Endothelial cell of umbilical vein (primary cell): ENCODE measurements at regions not wholly inside any gene's neighbourhood (a gene's known extent, or its start where the extent isn't known, plus 50 kb on each side); places are given as distances from the start of the nearest gene placed in this dataset.

ENCODE experiments used
- BruUV-seq: library from RNA; stranded (reverse); fragments of 400-500 nt; replicated peaks from 2 replicates; lab custom pipeline; 2021; lab: Mats Ljungman, UMichigan
- CTCF ChIA-PET: fragments of 300-600, 350-600 bp; sonication (Branson Sonifier 250); formaldehyde crosslinking; loops from one replicate; lab custom pipeline; 2021; ENCODE audit warnings: antibody characterized with exemption, inconsistent platforms; lab: Charles Lee
- POLR2A ChIA-PET: fragments of 300-600, 350-600 bp; sonication (Branson Sonifier 250); formaldehyde crosslinking; loops from one replicate; lab custom pipeline; 2021; ENCODE audit warnings: antibody characterized with exemption, inconsistent platforms; lab: Charles Lee
- DNase-seq: peaks from one replicate; pipeline ENCODE4 v3.0.0-alpha.2; 2011; ENCODE audit warnings: low read depth, low spot score
- FAIRE-seq: peaks from 2 replicates; lab custom pipeline; 2011; peaks lifted over from hg19 to GRCh38; lab: Jason Lieb, UNC
- H2AFZ ChIP-seq: 2 replicates; pipeline ENCODE4 v1.6.0; 2012; ENCODE audit warnings: low read depth, low read length, control low read depth, inconsistent platforms
- H3K27ac ChIP-seq: 2 replicates; pipeline ENCODE4 v1.5.1; 2011; ENCODE audit warnings: low read depth, mild to moderate bottlenecking, control low read depth, low read length, moderate library complexity; ENCODE audit not compliant: insufficient read depth
- H3K27me3 ChIP-seq, 2 experiments: 2 replicates each; pipeline versions ENCODE4 v1.6.0 to v1.6.1; 2011; ENCODE audit warnings: low read length in 2 of 2, mixed read lengths in 1 of 2; ENCODE audit not compliant: control insufficient read depth in 2 of 2, insufficient read depth in 2 of 2
- H3K36me3 ChIP-seq, 2 experiments: 2 replicates in 1 of 2; 3 replicates in 1 of 2; pipeline ENCODE4 v1.5.1; 2011; ENCODE audit warnings: low read length in 2 of 2, mild to moderate bottlenecking in 1 of 2, moderate library complexity in 1 of 2; ENCODE audit not compliant: control insufficient read depth in 2 of 2, insufficient read depth in 2 of 2; ENCODE audit errors: extremely low read depth in 1 of 2
- H3K4me1 ChIP-seq: 3 replicates; pipeline ENCODE4 v1.5.1; 2011; ENCODE audit warnings: mild to moderate bottlenecking, low read length; ENCODE audit not compliant: control insufficient read depth, insufficient read depth; ENCODE audit errors: extremely low read depth
- H3K4me2 ChIP-seq: 2 replicates; pipeline ENCODE4 v1.6.1; 2011; ENCODE audit warnings: low read length, control low read depth, mixed read lengths; ENCODE audit not compliant: insufficient read depth
- H3K4me3 ChIP-seq, 3 experiments: fragments of 200-600 bp in 1 of 3; sonication (generic), shearing (Covaris generic) in 1 of 3; replicated peaks in 1 of 3; 2 replicates each; pipeline ENCODE4 v1.5.1; 2011 to 2016; ENCODE audit warnings: control low read depth in 3 of 3, low read length in 3 of 3, mild to moderate bottlenecking in 2 of 3, inconsistent platforms in 1 of 3, low read depth in 1 of 3, moderate library complexity in 1 of 3; ENCODE audit not compliant: insufficient read depth in 1 of 3
- H3K79me2 ChIP-seq: 2 replicates; pipeline ENCODE4 v1.6.0; 2012; ENCODE audit warnings: low read length, inconsistent platforms; ENCODE audit not compliant: control insufficient read depth, insufficient read depth
- H3K9ac ChIP-seq: replicated peaks from 2 replicates; pipeline ENCODE3; 2011; ENCODE audit warnings: low read length, control low read depth; ENCODE audit not compliant: insufficient read depth; ENCODE audit errors: extremely low read depth
- H3K9me1 ChIP-seq: replicated peaks from 3 replicates; pipeline ENCODE4 v1.6.0; 2011; ENCODE audit warnings: mild to moderate bottlenecking, low read length; ENCODE audit not compliant: control insufficient read depth, insufficient read depth; ENCODE audit errors: extremely low read depth
- H3K9me3 ChIP-seq: replicated peaks from 2 replicates; pipeline ENCODE4 v1.5.1; 2012; ENCODE audit warnings: low read length, inconsistent platforms; ENCODE audit not compliant: control insufficient read depth, insufficient read depth
- H4K20me1 ChIP-seq: replicated peaks from 2 replicates; pipeline ENCODE3; 2011; ENCODE audit warnings: mild to moderate bottlenecking, low read length; ENCODE audit not compliant: control insufficient read depth, insufficient read depth; ENCODE audit errors: extremely low read depth
- CTCF ChIP-seq, 2 donors: IDR thresholded peaks; 1 replicate in 1 of 2; 2 replicates in 1 of 2; pipeline ENCODE4 v1.5.1; 2011; ENCODE audit warnings: low read length in 2 of 2, mild to moderate bottlenecking in 2 of 2, moderate library complexity in 2 of 2, control low read depth in 1 of 2, inconsistent platforms in 1 of 2, low read depth in 1 of 2; ENCODE audit not compliant: insufficient read depth in 1 of 2; ENCODE audit errors: extremely low read depth in 1 of 2
- EZH2 ChIP-seq: IDR thresholded peaks from 2 replicates; pipeline ENCODE4 v1.6.1; 2012; ENCODE audit warnings: borderline replicate concordance, low read depth, mild to moderate bottlenecking, moderate library complexity, low read length, inconsistent platforms; ENCODE audit not compliant: severe bottlenecking
- FOS ChIP-seq: IDR thresholded peaks from 2 replicates; pipeline ENCODE4 v1.6.1; 2011; ENCODE audit warnings: mild to moderate bottlenecking, low read length, moderate library complexity, borderline replicate concordance; ENCODE audit not compliant: insufficient read depth
- GATA2 ChIP-seq: IDR thresholded peaks from 2 replicates; pipeline ENCODE4 v1.7.0; 2011; ENCODE audit warnings: low read depth, mild to moderate bottlenecking, moderate library complexity, mixed read lengths, low read length; ENCODE audit not compliant: insufficient read length, insufficient read depth
- JUN ChIP-seq: IDR thresholded peaks from 2 replicates; pipeline ENCODE4 v1.6.1; 2011; ENCODE audit warnings: borderline replicate concordance, low read depth; ENCODE audit not compliant: insufficient read length, insufficient read depth
- MAX ChIP-seq: IDR thresholded peaks from 2 replicates; pipeline ENCODE4 v1.6.1; 2011; ENCODE audit not compliant: insufficient read depth, insufficient read length
- MYC ChIP-seq: IDR thresholded peaks from one replicate; pipeline ENCODE4 v1.6.1; 2011; ENCODE audit warnings: mild to moderate bottlenecking, low read depth, low read length
- POLR2A ChIP-seq: IDR thresholded peaks from 2 replicates; pipeline ENCODE4 v1.6.1; 2012; ENCODE audit warnings: low read depth, mild to moderate bottlenecking, control low read depth, low read length
- POLR2AphosphoS5 ChIP-seq: IDR thresholded peaks from 2 replicates; pipeline ENCODE4 v1.6.1; 2012; ENCODE audit warnings: low read depth, mild to moderate bottlenecking, control low read depth, low read length, moderate library complexity; ENCODE audit not compliant: insufficient read depth
- dilution Hi-C: fragments of 300-500 bp; cut with MboI; formaldehyde crosslinking; loops from one replicate; pipeline ENCODE4 v1.15.0; 2019; ENCODE audit warnings: low sequenced_read_pairs; ENCODE audit not compliant: extremely low pct_ligation_motif_present
- intact Hi-C: fragments of 100-400 bp; cut with micrococcal nuclease; formaldehyde crosslinking; loops from one replicate; pipeline ENCODE4 v1.10.0; 2022

- CTCF ChIA-PET = no interaction called here
- BruUV-seq = no TSS peak
- no peak for FAIRE-seq
Observed at GRCh38 chr4:189178125-189178746, 762.4 kb upstream of the FRG1 start.

More at GRCh38 chr4:189178125-189178746, 762.4 kb upstream of the FRG1 start:
- Histone ChIP-seq H3K9ac (no peak overlapping the region), H3K4me3 (no peak overlapping the region), H2AFZ (no peak overlapping the region), H3K9me1 (no peaks in the 10 kb centered on the region), H3K4me1 (no peaks in the 10 kb centered on the region), H4K20me1 (no peaks in the 10 kb centered on the region), H3K4me2 (no peak overlapping the region), H3K79me2 (no peaks in the 10 kb centered on the region), H3K27ac (no peak overlapping the region), H3K27me3 (no peaks in the 10 kb centered on the region), H3K9me3 (peaks cover 8% of the 10 kb centered on the region), H3K36me3 (no peaks in the 10 kb centered on the region)
- dilution Hi-C loops (no loop called here), intact Hi-C loops (no loop called here)
- POLR2A ChIA-PET = no interaction called here
- TF ChIP-seq POLR2AphosphoS5 (no peak), FOS (no peak), POLR2A (no peak), CTCF (IDR thresholded peaks at IDR 0.05; ENCODE audit: extremely low read depth in 1 of 2, insufficient read depth in 1 of 2, low read depth in 1 of 2, low read length in 2 of 2) (no peak), GATA2 (no peak), MAX (no peak), MYC (no peak), EZH2 (no peak), JUN (no peak)
- DNase-seq = no peak
